Karpas-422 (cell line): ENCODE measurements at regions not wholly inside any gene's neighbourhood (a gene's known extent, or its start where the extent isn't known, plus 50 kb on each side); places are given as distances from the start of the nearest gene placed in this dataset.
"Not testable (repeated sequence)": the region's sequence is repeated elsewhere in the genome, so short reads cannot be mapped to it uniquely, and the experiment has no call there.

Experiments used
- DNase-seq: peaks from one replicate; pipeline ENCODE4 v3.0.0-alpha.2; 2015
- H2AFZ ChIP-seq: fragments of 200-600 bp; sonication (generic); 2 replicates; pipeline ENCODE4 v1.6.1; 2014; ENCODE audit warnings: antibody characterized with exemption, low read length, mixed read lengths
- H3K27ac ChIP-seq: fragments of 200-600 bp; sonication (generic); 2 replicates; pipeline ENCODE4 v1.5.1; 2014; ENCODE audit warnings: mild to moderate bottlenecking, low read length, moderate library complexity
- H3K27me3 ChIP-seq: fragments of 200-600 bp; sonication (generic); 2 replicates; pipeline ENCODE4 v1.6.1; 2014; ENCODE audit warnings: low read length, mixed read lengths
- H3K36me3 ChIP-seq: fragments of 200-600 bp; sonication (generic); 2 replicates; pipeline ENCODE4 v1.6.1; 2014; ENCODE audit warnings: low read length, mixed read lengths; ENCODE audit not compliant: insufficient read depth
- H3K4me1 ChIP-seq: fragments of 200-600 bp; sonication (generic); 2 replicates; pipeline ENCODE4 v1.6.1; 2014; ENCODE audit warnings: mild to moderate bottlenecking, low read length, mixed read lengths
- H3K4me2 ChIP-seq: fragments of 200-600 bp; sonication (generic); 2 replicates; pipeline ENCODE4 v1.6.1; 2014; ENCODE audit warnings: low read length, low read depth, mild to moderate bottlenecking; ENCODE audit not compliant: poor library complexity, severe bottlenecking
- H3K4me3 ChIP-seq: fragments of 200-600 bp; sonication (generic); 2 replicates; pipeline ENCODE4 v1.5.1; 2014; ENCODE audit warnings: mild to moderate bottlenecking, antibody characterized with exemption, low read length, mixed read lengths
- H3K79me2 ChIP-seq: fragments of 200-600 bp; sonication (generic); 2 replicates; pipeline ENCODE4 v1.6.1; 2014; ENCODE audit warnings: mild to moderate bottlenecking, low read length, mixed read lengths
- H3K9ac ChIP-seq: fragments of 200-600 bp; sonication (generic); 2 replicates; pipeline ENCODE4 v1.6.0; 2014; ENCODE audit warnings: low read length
- H3K9me2 ChIP-seq: fragments of 200-600 bp; sonication (generic), shearing (Covaris generic); replicated peaks from 2 replicates; pipeline ENCODE4 v1.6.0; 2014; ENCODE audit warnings: mild to moderate bottlenecking, low read length, moderate library complexity; ENCODE audit not compliant: insufficient read depth
- H3K9me3 ChIP-seq: fragments of 300-700, 200-600 bp; sonication (generic); 2 replicates; pipeline ENCODE4 v1.6.1; 2014; ENCODE audit warnings: low read length, mixed read lengths
- H4K20me1 ChIP-seq: fragments of 200-600 bp; sonication (generic); 2 replicates; pipeline ENCODE4 v1.6.1; 2014; ENCODE audit warnings: mild to moderate bottlenecking, antibody characterized with exemption, low read length, low read depth; ENCODE audit not compliant: insufficient read depth

GRCh38 chr3:162558016-162558415 lies 1061.4 kb downstream of the OTOL1 start:
- Histone ChIP-seq H3K4me2 (no peak overlapping the region), H3K9ac (no peak overlapping the region), H3K4me3 (no peak overlapping the region), H3K9me3 (peaks cover 30% of the 10 kb centered on the region), H3K36me3 (no peaks in the 10 kb centered on the region), H3K27me3 (no peaks in the 10 kb centered on the region), H2AFZ (no peak overlapping the region), H3K79me2 (no peaks in the 10 kb centered on the region), H4K20me1 (no peaks in the 10 kb centered on the region), H3K27ac (no peak overlapping the region), H3K4me1 (no peaks in the 10 kb centered on the region), H3K9me2 (no peaks in the 10 kb centered on the region)
- no peak for DNase-seq

GRCh38 chr3:162568706-162569105 lies 1072.1 kb downstream of the OTOL1 start:
- no peak overlapping the region for H2AFZ ChIP-seq
- no peak for DNase-seq
- no peak overlapping the region for H3K9ac ChIP-seq
- no peaks in the 10 kb centered on the region for H3K36me3 ChIP-seq
- no peaks in the 10 kb centered on the region for H3K4me1 ChIP-seq
- no peaks in the 10 kb centered on the region for H3K27me3 ChIP-seq
- H3K4me2 ChIP-seq = no peak overlapping the region
- no peak overlapping the region for H3K4me3 ChIP-seq
- no peaks in the 10 kb centered on the region for H3K79me2 ChIP-seq
- H3K9me3 ChIP-seq = peaks cover 19% of the 10 kb centered on the region
- no peaks in the 10 kb centered on the region for H4K20me1 ChIP-seq
- H3K9me2 ChIP-seq = no peaks in the 10 kb centered on the region
- no peak overlapping the region for H3K27ac ChIP-seq

GRCh38 chr3:162569314-162569713 lies 1072.7 kb downstream of the OTOL1 start:
- Histone ChIP-seq H3K9ac (no peak overlapping the region), H3K79me2 (no peaks in the 10 kb centered on the region), H3K4me1 (no peaks in the 10 kb centered on the region), H3K9me2 (no peaks in the 10 kb centered on the region), H4K20me1 (no peaks in the 10 kb centered on the region), H3K36me3 (no peaks in the 10 kb centered on the region), H3K4me3 (no peak overlapping the region), H3K27ac (no peak overlapping the region), H3K4me2 (no peak overlapping the region), H3K9me3 (peaks cover 20% of the 10 kb centered on the region), H3K27me3 (no peaks in the 10 kb centered on the region), H2AFZ (no peak overlapping the region)
- DNase-seq = no peak

- H3K4me1 ChIP-seq = no peaks in the 10 kb centered on the region
- no peaks in the 10 kb centered on the region for H3K9me2 ChIP-seq
- H3K4me3 ChIP-seq = no peak overlapping the region
- no peak overlapping the region for H2AFZ ChIP-seq
- DNase-seq = no peak
- peaks cover 12% of the 10 kb centered on the region for H3K9me3 ChIP-seq
- no peaks in the 10 kb centered on the region for H3K79me2 ChIP-seq
- no peaks in the 10 kb centered on the region for H3K36me3 ChIP-seq
- H3K27ac ChIP-seq = no peak overlapping the region
- H3K27me3 ChIP-seq = no peaks in the 10 kb centered on the region
- no peak overlapping the region for H3K9ac ChIP-seq
- no peaks in the 10 kb centered on the region for H4K20me1 ChIP-seq
- H3K4me2 ChIP-seq = no peak overlapping the region
Observed at GRCh38 chr3:162584986-162585385, 1088.4 kb downstream of the OTOL1 start.

- no peak overlapping the region for H3K27ac ChIP-seq
- H3K4me2 ChIP-seq = no peak overlapping the region
- H4K20me1 ChIP-seq = no peaks in the 10 kb centered on the region
- no peaks in the 10 kb centered on the region for H3K9me2 ChIP-seq
- no peak overlapping the region for H2AFZ ChIP-seq
- no peaks in the 10 kb centered on the region for H3K79me2 ChIP-seq
- peaks cover 20% of the 10 kb centered on the region for H3K9me3 ChIP-seq
- no peak overlapping the region for H3K9ac ChIP-seq
- no peak overlapping the region for H3K4me3 ChIP-seq
- H3K4me1 ChIP-seq = no peaks in the 10 kb centered on the region
- no peaks in the 10 kb centered on the region for H3K36me3 ChIP-seq
- no peaks in the 10 kb centered on the region for H3K27me3 ChIP-seq
- DNase-seq = no peak
Observed at GRCh38 chr3:162586591-162586990, 1090.0 kb downstream of the OTOL1 start.

- Histone ChIP-seq H3K4me2 (no peak overlapping the region), H3K4me1 (no peaks in the 10 kb centered on the region), H3K9me3 (peaks cover 3% of the 10 kb centered on the region; the same call in 1 of the 2 replicates), H3K9me2 (no peaks in the 10 kb centered on the region), H3K9ac (no peak overlapping the region), H3K27me3 (no peaks in the 10 kb centered on the region), H3K36me3 (no peaks in the 10 kb centered on the region), H2AFZ (no peak overlapping the region), H3K4me3 (no peak overlapping the region), H3K27ac (no peak overlapping the region), H3K79me2 (no peaks in the 10 kb centered on the region), H4K20me1 (no peaks in the 10 kb centered on the region)
- DNase-seq = no peak
Observed at GRCh38 chr3:162597226-162597625, 1100.6 kb downstream of the OTOL1 start.

- not testable (repeated sequence) for H3K79me2 ChIP-seq, H2AFZ ChIP-seq, H3K4me3 ChIP-seq, H3K9me2 ChIP-seq, H3K4me1 ChIP-seq, H3K27ac ChIP-seq, H3K9me3 ChIP-seq, H3K4me2 ChIP-seq, H4K20me1 ChIP-seq, H3K9ac ChIP-seq, DNase-seq, H3K27me3 ChIP-seq, H3K36me3 ChIP-seq
Observed at GRCh38 chr3:162598500-162598899, 1101.9 kb downstream of the OTOL1 start.

- H3K4me1 ChIP-seq, H3K9ac ChIP-seq, DNase-seq, H3K36me3 ChIP-seq, H3K27ac ChIP-seq, H3K9me2 ChIP-seq, H3K27me3 ChIP-seq, H3K9me3 ChIP-seq, H3K4me2 ChIP-seq, H3K79me2 ChIP-seq, H2AFZ ChIP-seq, H3K4me3 ChIP-seq, H4K20me1 ChIP-seq: not testable (repeated sequence)
Observed at GRCh38 chr3:162599742-162600141, 1103.1 kb downstream of the OTOL1 start.

GRCh38 chr3:162601101-162601670 lies 1104.6 kb downstream of the OTOL1 start:
- no peak for DNase-seq
- H3K4me3 ChIP-seq = no peak overlapping the region
- no peaks in the 10 kb centered on the region for H3K4me1 ChIP-seq
- no peaks in the 10 kb centered on the region for H3K9me2 ChIP-seq
- H3K27me3 ChIP-seq = no peaks in the 10 kb centered on the region
- no peak overlapping the region for H3K9ac ChIP-seq
- H2AFZ ChIP-seq = no peak overlapping the region
- H3K36me3 ChIP-seq = no peaks in the 10 kb centered on the region
- no peak overlapping the region for H3K4me2 ChIP-seq
- peaks cover 6% of the 10 kb centered on the region; the same call in 1 of the 2 replicates for H3K9me3 ChIP-seq
- H4K20me1 ChIP-seq = no peaks in the 10 kb centered on the region
- H3K79me2 ChIP-seq = no peaks in the 10 kb centered on the region
- no peak overlapping the region for H3K27ac ChIP-seq
